Stimulated activated CD4-positive, alpha-beta T cell treated with anti-CD3 and anti-CD28 coated beads, TNF-alpha, amount 100 ng/mL, for 24 hours (primary cell): ENCODE measurements at regions not wholly inside any gene's neighbourhood (a gene's known extent, or its start where the extent isn't known, plus 50 kb on each side); places are given as distances from the start of the nearest gene placed in this dataset.
"Not testable (repeated sequence)": the region's sequence is repeated elsewhere in the genome, so short reads cannot be mapped to it uniquely, and the experiment has no call there.

Source experiments
- DNase-seq, 3 experiments: peaks; one replicate each; pipeline ENCODE4 v3.0.0-alpha.2; 2020; ENCODE audit warnings: low read depth in 3 of 3

DNA sequence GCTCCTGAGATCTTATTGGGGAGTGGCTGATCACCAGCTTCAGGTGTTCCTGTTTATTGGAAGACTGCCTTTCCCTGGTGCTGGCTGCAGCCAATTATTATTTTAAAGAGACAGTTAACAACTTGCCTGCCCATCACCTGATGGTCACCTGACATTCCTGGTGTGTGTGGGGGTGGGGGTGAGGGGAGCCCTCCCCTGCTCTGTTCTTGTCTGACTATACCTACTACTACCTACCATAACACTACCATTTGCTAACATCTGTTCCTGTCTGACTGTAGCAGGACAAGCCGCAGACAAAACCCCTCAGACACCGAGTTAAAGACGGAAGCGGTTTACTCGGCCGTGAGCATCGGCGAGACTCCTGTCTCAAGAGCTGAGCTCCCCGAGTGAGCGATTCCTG lies 54.9 kb upstream of the NBPF3 start:
- no peak for DNase-seq

DNA sequence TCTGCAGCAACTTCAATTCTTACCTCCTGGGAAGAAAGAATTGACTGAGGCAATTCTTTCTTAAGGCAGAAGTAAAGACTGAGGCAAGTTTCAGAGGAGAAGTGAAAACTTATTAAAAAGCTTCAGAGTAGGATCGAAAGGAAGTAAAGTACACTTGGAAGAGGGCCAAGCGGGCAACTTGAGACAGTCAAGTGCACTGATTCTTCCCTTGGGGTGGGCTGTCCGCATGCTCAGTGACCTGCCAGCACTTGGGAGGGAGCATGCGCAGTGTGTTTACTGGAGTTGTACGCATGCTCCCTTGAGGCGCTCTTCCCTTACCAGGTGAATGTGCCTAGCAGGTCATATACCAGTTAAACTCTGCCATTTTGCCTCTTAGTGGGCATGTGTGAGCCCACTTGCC lies 55.3 kb upstream of the NBPF3 start:
- no peak for DNase-seq

DNA sequence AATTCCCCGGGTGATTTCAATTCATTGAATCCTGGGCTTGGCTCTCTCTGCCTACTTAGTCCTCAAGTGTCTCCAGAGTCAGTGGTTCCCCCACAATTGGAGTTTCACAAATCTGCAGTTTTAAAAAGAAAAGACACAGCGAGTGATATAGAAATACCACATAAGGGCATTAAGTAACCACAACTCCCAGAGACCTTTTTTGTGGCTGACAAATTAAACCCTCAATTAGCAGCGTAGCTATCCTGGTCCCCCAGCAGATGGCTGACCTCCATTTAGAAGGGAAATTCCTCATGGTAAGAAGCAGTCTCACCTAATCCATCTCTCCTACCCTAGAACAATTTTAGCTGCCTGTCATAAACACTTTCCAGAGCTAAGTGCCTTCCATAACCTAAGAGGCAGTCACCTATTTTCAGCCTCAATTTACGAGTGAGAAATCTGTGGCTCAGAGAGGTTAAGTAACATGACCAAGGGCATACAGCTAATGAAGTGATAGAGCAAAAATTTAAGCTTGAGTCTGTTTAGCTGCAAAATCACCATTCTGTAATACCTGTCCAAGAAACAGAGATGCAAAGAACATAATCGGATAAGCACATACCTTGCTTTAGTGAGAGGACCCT lies 56.0 kb upstream of the NBPF3 start:
- DNase-seq: no peak

DNA sequence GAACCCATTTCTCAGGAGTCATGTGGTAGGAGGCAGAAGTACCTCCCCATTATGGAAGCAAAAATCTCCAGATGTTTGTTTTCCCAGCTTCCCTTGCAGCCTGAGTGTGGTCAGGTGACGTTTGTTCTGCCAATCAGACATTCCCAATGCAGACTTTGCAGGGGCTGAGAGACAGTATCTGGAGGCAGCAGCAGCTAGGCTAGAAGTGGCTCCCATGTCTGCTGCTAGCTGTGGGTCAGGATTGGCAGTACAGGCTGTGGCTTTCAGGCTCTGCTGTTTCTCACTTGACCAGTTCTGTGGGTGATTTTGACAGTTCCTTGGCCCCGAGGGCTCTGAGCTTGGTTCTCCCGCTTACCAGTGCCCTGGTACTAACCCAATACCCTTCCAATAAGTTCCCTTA lies 58.6 kb upstream of the NBPF3 start:
- DNase-seq: no peak

DNA sequence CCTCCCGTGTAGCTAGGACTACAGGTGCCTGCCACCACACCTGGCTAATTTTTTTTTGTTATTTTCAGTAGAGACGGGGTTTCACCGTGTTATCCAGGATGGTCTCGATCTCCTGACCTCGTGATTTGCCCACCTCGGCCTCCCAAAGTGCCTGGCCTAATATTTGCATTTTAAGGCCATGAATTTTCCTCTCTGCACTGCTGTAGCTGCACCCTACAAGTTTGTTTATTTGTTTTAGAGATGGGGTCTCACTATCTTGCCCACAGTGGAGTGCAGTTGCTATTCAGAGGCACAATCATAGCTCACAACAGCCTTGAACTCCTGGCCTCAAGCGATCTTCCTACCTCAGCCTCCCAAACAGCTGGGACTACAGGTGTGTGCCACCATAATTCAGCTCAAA lies 59.8 kb upstream of the NBPF3 start:
- not testable (repeated sequence) for DNase-seq

DNA sequence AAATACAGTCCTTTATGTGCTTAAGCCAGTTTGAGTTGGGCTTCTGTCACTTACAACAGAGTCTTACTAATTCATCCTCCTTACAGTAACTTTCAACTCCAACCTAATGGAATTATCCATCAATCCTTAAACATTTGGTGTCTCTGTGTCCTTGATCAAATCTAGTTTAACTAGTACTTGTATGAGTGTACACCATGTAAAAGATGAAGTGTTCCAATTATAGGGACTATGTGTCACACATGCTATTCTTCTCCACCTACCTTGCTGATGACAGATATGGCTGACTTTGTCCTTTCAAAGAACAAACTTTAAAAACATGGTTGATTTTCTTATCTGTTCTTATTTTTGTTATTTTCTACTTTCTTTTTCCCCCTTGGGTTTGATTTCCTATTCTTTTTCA lies 60.4 kb upstream of the NBPF3 start:
- DNase-seq: no peak

DNA sequence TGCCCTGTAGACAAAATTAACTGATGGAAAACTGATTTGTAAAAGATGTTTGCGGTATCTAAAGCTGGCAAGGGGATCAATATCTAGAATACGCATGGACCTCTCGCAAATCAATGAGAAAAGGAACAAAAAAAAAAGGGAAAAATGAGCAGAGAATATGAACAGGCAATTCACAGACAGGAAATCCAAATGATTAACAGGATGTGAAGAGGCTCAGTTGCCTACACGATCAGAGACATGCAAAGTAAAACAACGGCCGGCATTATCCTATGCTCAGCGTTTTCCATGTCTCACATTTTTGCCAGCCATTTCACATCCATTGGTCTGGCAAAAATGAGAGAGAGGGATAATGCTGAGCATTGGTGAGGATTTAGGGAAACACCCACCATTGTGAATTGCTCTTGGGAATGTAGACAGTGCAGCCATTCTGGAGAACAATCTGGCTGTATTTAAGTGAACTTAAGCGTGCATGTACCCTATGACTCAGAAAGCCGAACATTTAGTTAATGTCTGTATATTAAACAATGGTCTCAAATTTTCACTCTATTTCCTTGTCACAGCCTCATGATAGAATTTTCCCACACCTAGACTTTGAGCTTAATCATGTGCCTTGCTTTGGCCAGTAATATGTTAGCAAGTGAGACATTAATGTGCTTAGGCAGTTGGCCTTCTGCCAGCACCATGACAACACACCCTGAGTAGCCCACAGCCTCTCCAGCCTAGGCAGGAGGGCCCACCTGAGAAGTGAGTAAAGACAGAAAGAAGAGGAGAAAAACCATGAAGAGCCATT lies 61.0 kb upstream of the NBPF3 start:
- no peak for DNase-seq

DNA sequence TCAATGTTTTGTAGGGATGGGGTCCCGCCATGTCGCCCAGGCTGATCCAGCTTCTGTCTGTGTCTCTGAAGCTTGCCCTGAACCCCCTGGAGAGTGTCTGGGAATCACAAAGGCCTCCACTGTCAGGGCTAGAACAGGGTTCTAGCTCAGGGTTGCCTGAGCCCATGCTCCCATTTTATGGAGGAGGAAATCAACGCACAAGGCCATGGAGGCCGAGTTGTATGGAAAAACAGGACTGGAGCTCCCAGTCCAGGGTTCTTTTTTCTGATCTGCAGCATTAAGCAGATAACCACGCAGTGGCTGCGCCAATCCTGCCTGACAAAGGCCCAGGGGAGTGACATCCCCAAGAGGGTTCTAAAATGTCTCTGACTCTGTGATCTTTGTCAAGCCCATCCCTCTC lies 67.6 kb upstream of the NBPF3 start:
- DNase-seq: no peak

DNA sequence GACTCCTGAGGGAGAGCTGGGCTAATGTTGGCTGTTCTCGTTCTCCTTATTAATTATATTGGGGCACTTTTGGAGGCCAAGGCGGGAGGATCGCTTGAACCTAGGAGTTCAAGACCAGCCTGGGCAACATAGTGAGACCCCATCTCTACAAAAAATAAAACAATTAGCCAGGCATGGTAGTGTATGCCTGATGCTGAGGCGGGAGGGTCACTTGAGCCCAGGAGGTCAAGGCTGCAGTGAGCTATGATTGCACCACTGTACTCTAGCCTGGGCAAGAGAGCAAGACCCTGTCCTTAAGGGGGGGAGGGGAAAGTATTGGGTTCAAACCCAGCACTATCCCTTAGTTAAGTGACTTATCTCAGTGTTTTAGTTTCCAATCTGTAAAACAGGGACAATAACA lies 70.0 kb upstream of the NBPF3 start:
- no peak for DNase-seq

DNA sequence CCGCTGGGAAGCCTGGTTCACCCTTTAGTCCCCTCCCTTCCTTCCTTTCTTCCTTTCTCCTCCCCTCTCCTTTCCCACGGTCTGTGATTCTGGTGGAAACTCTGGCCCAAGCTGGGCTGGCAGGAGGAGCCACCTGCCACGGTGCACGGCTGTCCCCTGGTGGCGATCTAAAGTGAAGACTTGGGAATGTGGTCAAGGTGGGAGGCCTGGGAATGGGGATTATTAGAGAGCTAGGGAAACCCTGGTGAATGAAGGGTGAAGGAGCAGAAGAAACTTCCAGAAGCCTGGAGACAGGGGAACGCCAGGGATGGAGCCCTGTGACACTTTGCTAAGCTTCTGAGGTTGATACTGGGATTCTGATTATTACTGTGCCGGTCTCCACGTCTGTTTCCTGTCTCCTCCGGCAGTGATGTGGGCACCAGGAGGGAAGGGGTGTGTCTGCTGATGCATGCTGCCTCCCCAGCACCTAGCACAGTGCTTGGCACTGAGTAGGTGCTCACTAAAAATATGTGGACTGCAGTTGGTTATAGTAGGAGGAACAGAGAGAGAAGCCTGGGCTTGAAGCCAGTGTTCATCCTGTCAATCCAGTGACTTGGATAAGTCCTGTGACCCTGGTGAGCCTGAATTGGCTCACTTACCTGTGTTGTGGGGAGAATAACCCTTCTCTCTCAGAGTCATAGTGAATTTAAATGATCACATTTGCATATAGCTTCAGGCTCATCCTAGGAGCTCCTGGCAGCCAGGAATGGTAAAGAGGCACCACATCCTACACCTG lies 71.2 kb upstream of the NBPF3 start:
- DNase-seq: peak; percentile 29 to 53 (median 31)

DNA sequence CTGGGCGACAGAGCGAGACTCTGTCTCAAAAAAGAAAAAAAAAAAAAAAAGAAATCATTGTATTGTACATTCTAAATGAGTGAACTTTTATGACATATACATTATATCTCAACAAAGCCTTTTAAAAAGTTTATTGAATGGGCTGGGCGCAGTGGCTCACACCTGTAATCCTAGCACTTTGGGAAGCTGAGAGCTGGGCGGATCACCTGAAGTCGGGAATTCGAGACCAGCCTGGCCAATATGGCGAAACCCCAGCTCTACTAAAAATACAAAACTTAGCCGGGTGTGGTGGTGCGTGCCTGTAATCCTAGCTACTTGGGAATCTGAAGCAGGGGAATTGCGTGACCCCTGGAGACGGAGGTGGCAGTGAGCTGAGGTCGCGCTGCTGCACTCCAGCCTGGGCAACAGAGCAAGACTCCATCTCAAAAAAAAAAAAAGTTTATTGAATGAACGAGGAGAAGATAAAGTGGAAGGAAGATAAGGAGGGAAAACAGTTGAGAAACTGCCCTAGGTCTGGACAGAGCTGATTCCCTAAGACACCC lies 71.9 kb upstream of the NBPF3 start:
- not testable (repeated sequence) for DNase-seq

DNA sequence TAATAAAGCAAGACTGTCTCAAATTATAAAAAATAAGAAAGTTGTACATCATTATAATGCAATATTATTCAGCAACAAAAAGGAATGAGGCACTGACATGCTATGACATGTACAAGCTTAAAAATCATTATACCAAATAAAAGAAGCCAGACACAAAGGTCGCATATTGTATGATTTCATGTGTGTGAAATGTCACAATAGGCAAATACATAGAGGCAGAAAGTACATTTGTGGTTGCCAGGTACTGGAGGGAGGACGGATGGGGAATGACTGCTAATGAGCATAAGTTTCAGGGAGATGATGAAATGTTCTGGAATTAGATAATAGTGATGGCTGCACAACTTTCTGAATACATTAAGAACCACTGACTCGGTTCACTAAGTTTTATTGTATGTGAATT lies 73.6 kb upstream of the NBPF3 start:
- DNase-seq: no peak

DNA sequence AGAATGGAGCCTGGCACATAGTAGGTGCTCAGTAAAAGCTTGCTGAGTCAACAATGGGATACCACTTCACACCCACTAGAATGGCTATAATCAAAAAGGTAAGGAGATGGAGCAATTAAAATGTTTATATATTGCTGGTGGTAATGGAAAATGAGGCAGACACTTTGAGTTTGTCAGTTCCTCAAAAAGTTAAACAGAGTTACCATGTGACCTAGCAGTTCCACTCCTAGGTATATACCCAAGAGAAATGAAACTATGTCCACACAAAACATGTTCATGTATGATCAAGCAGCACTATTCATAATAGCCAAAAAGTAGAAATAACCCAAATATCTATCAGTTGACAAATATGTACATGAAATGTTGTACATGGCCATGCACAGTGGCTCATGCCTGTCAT lies 74.8 kb upstream of the ECE1 start:
- DNase-seq: no peak

DNA sequence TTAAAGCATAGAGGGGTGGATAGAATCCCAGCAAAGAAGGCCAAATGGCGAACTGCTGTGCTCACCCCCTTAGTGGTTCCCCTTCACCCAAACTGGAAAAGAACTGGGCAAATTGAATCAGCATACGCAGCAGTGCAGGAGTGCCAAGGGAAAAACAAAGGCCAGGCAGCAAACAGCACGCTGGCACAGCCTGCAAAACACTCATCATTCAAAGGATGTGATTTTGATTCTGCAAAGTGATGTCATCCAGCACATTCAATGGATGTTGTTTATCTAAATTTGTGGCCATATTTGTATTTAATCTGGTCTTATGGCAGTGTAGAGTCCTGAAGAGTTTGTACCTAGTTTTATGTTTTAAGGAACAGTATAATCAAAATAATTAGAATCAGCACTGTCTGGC lies 71.8 kb upstream of the ECE1 start:
- no peak for DNase-seq

DNA sequence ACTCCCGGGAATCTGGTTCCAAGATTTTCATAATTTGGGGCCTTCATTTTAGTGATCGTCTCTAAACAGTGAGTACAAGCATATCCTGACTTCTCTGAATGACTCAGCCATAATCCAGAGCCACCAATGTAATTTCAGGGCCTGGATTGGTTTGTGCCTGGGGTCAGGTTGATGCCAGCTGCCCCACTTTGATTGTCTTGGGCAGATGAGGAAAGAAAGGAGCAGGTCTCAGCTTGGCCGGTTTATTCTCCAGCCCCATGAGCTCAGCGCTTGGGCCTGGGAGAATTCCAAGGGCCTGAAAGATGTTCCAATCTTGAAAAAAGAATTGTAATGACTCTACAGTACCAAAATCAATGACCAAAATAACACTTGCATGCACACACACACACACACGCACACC lies 71.2 kb upstream of the ECE1 start:
- no peak for DNase-seq

DNA sequence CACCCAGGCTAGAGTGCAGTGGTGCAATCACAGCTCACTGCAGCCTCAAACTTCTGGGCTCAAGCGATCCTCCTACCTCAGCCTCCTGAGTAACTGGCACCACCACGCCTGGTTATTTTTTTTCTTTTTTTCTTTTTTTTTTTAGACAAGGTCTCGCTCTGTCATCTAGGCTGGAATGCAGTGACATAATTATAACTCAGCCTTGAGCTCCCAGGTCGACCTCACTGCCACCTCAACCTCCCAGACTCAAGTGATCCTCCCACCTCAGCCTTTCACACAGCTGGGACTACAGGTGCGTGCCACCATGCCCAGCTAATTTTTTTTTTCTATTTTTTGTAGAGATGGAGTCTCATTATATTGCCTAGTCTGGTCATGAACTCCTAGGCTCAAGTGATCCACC lies 66.9 kb upstream of the ECE1 start:
- DNase-seq: no peak

DNA sequence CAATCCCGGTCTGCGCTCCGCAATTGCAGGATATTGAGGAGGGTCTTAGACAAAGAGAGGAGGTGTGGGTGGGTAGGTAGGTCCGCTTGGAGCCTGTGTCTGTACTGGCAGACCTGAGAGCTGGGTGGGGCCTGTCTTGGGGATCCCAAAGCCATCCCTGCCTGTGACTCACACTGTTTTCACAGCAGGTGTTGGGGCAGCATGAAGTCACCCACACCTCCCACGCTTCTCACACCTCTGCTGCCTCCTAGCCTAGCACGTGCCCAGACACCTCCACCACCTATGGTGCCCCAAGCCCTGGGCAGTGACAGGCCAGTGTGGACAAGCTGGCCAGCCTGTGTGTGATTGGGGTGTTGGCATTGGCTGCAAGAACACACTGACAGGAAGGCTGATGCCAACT lies 65.7 kb upstream of the ECE1 start:
- DNase-seq: no peak

DNA sequence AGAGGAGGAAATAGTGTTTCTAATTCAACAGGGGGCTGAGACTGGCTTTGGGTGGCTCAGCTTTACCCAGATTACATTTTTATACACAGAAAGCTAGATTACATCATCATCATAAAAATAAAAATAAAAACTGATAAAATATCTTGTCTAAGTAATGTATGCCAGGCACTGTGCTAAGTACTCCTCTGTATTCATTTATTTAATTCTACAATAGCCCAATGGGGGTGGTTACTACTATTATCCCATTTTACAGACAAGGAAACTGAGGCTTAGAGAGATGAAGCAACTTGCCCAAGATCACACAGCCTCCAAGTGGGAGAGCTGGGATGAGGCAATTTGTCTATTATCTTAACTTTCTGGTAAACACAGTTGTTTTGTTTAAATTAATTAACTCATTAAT lies 62.3 kb upstream of the ECE1 start:
- no peak for DNase-seq

DNA sequence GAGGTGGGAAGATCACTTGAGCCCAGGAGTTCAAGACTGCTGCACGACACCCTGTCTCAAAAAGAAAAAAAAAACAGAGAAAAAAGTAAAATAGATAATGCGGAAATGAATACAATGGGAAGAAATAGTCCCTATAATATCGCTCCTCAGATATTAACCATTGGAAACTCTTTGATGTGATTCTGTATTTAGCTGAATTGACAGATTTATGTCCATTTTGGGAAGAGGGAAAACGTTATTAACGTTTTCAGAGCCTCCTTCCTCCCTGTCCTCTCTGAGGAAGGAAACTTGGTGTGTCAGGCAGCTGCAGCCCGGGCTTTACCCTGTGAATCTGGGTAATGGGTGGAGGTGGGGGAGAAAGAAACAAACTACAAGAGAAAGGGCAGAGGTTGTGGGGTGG lies 61.6 kb upstream of the ECE1 start:
- DNase-seq: no peak

DNA sequence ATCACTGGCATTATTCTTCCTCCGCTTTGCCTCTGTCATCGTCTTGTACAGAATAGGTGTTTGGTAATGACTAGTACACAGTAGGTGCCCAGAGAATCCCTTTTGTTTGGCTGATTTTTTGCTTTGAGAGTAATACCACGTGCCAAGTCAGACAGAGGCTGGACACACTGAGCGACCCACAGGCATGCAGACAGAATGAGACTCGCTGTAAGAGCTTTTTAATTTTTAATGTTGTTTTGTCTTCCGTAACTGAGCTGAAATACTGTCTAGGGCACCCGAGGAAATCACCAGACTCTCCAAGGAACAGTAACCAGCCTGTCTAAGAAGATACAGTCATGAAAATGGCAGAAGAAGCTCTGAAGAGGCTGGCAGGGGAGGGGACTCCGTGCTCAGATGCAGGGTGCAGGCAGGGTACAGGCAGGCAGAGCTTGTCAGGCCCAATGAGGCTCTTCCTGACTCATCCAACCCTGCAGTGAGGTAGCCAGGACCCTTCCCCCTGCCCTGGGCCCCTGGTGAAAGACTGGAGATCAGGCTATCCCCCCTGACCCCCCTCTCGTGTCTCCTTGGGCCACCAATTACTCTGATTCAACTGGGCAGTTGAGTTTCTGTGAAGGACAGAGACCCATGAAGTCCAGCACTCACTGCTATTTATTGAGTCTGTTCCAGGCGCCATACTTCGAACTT lies 60.1 kb upstream of the ECE1 start:
- no peak for DNase-seq

DNA sequence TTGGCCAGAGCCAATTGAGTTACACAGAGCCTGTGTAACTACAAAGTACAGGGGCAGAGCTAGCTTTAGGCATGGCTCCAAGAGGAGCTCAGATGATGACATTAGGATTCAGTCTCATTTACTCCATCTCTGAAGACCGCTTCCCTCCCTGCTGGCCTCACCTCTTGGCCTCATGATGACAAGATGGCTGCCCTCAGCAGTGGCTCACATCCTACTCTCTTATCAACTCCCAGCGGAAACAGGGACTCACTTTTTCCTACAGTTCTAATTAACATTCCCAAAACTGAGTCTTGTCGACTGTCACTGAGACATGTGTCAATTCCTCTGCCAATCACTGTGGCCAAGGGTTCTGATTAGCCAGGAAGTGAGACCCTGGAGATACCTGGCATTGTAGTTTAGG lies 59.4 kb upstream of the ECE1 start:
- no peak for DNase-seq

DNA sequence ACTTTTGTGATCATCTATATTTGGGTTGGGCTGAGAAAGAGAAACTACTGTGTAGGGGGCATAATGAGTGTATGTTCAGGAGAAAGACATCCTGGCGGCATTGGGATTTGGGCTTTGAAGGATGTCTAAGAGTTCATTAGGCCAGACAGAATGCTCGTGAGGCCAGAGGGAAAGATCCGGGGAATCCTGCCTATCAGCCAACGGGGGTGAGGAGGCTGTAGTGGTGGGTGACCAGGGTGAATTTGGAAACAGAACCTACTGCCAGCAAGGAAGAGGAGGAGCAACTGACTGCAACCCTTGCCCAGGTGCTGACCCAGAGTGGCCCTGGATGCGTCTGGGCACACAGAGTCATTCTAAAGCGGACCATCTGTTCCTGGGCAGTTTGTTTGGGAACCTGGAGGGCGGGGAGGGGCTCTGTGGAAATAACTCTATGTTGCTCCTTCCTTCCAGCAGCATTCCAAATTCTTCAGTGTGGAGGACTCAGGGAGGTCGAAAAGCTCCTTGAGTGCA lies 56.9 kb upstream of the ECE1 start:
- no peak for DNase-seq
